NOMO-1 (cell line): ENCODE measurements at regions not wholly inside any gene's neighbourhood (a gene's known extent, or its start where the extent isn't known, plus 50 kb on each side); places are given as distances from the start of the nearest gene placed in this dataset.
A peak's percentile ranks its signal among the peaks of the same experiment; 100 is the strongest.

Source experiments
- DNase-seq, 2 experiments: peaks; one replicate each; lab custom pipeline; 2025; ENCODE audit not compliant: unreplicated experiment in 2 of 2; lab: John Stamatoyannopoulos, UW

DNA sequence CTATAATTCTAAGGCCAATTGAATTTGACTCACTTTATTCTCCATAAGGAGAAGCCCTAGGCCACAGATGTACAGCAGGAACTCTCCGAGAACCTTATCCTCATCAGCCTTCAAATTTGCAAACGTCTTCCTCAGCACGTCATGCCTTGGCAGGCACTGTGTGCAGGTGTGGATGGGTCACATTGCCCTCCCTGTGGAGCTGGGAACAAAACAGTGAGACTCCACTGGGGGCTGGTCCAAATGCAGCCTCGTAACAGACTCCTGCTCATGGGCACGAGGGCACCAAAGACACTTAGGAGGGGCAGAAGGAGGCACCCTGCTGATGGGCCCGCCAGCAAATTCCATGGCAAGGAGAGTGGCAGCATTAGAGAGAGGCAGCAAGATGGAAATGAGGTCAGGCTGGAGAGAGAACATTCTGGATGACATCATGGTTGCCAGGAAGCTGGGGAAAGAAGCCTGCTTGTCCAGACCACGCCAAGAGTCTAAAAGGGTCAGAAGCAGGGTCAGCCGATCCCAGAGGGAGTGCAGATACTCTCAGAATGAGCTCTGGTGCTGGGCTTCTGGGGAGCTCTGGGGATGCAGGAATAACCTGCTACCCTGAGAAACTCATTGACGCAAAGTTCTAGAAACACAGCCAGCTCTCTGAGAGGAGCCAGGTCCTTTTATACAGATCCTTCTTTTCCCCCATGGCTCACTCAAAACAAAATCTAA, 242.2 kb downstream of the B3GLCT start:
- DNase-seq: no peak

DNA sequence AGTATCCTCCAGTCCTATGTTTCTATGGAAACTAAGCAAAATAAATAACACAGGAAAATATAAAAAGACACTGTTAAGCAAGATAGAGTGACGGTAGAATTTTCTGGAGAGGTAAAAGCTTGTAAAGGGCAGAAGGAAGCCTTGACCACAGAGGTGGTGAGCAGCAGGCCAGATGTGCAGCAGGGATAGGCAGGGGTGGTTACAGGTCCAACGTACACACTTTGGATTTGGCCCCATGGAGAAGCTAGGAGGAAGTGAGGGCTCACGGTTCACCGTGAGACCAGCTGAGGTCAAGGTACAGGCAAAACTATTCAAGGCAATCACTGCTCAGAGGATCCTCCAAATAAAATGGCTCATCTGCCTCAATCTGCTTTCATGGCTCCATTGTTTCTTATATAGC, 242.8 kb downstream of the B3GLCT start:
- no peak for DNase-seq

DNA sequence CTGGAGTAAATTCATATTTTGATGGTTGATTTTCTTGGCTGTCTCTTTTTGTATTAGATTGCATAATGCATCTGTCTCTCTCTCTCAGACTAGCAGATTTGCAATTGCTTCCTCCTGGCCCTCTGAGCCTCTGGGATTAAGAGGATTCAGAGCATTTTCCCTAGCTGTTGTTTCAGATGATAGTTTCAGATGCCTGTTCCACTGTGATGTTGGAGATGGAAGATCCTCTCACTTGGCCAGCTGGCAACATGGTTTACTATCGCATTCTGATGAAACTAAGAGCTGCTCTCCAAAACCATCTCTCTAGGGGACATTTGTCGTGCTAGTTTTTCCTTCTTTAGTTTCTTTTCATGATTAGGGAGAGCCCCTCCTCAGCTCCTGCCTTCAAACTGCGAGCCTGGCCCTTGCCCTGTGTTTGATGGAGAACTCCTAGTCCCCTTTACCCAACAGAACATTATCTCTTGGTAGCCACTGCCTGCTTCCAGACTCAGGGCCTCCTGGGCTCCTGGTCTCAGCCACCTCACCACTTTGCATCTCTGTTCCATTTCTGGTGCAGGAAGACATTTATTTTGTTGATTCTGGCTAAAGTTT, 244.6 kb downstream of the B3GLCT start:
- DNase-seq: no peak

DNA sequence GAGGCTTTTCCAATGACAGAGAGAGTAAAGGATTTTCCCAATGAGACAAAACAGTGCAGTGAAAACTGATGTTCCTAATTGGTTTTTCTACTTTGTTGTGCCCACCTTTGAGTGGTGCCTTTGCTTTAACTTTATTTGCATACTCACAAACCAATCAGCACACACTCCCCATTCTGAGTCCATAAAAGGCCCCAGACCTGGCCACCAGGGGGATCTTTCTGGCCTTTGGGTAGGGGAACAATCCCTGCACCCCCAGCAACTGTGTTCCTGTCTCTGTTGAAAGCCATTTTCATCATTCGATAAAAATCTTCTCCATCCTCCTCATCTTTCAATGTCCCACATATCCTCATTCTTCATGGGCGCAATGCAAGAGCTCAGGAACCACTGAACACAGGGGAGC, 252.8 kb downstream of the B3GLCT start:
- DNase-seq: no peak

DNA sequence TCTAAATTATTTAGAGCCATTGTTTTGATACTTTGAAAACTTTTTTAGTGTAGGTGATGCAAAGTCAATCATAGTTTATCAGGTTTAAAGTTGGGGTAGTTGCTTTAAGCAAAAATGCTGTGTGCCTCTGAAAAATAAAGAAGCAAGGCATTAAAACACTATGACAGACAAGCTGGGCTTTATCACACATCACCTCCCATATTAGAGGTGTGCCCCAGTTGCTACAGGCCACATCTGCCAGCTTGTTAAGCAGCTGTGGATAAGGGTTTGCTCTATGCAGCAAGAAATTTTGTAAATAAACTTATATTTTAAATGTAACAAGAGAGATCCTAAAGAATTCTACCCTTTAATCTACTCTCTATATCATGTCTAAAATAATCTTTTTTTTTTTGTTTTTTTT, 255.8 kb downstream of the B3GLCT start:
- no peak for DNase-seq

DNA sequence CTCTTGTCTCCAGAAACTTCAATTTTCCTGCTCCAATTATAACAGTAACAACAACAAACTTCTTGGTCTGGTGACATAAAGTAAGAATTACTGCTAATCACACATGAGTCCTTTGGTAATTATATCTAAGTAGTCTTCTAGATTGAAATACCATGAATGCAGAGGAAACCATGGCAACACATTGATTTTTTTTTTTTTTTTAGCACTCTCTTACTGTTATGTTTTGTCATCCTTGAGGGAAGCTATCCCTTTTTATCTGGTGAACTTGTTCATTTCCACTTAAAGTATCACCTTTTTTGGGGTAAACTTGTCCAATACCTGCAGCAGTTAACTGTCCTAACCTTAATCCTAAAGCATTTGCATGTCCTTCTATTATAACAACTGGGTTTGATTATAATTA, 256.3 kb downstream of the B3GLCT start:
- DNase-seq: no peak

DNA sequence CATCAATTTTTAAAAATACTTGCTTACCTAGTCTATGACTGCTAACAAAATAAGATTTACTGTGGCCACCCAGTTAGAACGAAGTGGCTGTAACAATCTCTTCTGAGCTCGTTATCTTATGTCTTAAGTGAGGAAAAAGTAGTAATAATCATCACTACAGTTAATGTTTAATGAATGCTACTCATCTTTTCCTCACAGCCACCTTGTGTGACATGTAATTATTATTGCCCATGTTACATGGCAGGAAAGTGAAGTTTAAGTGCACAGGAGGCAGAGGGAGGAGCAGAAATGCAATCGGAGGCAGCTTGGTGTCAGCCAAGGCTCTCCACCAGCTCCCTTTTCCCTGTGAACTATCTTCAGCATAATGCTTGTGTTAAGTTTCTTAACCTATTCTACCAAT, 260.3 kb downstream of the B3GLCT start:
- DNase-seq: no peak

DNA sequence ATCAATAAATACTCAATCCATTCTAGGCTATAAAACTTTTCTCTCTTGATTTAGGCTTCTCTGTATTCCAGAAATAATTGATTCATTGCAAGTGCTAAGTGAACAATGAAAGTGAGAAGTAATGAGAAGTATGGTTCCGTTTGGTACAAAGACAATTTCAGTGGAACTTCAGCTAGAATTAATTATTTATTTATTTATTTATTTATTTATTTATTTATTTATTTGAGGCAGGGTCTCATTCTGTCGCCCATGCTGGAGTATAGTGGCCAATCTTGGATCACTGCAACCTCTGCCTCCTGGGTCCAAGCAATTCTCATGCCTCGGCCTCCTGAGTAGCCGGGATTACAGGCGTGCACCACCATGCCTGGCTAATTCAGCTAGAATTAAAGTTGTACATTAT, 262.1 kb downstream of the B3GLCT start:
- no peak for DNase-seq

DNA sequence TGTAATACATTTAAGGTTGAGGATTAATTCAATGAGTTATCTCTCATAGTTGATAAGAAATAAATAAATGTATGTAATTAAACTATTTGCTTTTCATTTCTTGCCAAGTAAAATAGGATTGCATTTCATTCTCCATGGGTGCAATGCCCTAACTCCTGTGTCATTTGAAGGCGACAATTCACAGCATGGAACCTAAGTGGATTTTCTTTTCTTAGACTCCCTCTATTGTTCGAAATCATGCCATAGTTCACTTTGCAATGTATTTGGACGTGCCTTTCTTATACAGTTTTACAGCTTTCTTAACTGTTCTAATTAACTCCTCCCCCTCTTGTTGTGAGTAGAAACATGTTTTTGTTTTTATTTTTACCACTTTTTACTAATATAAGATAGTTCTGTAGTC, 263.0 kb downstream of the B3GLCT start:
- no peak for DNase-seq

DNA sequence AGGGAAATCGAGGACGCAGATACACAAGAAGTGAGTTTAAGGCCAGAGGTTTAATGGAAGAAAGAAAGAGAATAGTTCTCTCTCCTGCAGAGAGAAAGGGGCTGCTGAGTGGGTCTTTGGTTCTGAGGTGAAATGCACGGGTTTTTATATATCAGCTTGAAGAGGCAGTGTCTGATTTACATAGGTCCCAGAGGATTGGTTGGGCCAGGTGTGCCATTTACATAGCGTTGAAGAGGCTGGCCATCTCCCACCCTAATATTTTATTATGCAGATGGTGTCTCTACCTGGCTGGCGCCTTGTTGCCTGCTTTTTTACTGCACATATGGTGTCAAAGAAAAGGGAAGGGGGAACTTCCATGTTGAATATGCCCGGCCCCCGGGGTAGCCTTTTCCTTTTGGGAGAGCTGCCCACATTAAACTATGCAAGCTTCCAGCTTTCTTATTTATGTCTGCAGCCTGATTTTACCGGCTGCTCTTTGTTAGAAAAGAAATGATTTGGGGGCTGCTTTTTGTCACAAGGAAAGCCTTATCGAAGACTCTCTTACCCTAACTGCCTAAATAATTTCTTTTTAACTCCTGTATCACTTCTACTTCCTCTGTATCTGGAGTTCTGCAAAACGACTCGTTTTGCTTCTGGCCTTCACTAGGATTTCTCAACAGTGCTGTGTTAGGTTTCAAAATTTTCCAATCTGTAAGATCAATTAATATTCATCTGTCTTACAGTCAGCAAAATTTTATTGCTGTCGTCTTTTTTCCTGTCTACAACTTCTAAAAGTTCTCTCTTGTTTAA, 268.5 kb downstream of the B3GLCT start:
- peak; percentile 80 to 81 for DNase-seq

DNA sequence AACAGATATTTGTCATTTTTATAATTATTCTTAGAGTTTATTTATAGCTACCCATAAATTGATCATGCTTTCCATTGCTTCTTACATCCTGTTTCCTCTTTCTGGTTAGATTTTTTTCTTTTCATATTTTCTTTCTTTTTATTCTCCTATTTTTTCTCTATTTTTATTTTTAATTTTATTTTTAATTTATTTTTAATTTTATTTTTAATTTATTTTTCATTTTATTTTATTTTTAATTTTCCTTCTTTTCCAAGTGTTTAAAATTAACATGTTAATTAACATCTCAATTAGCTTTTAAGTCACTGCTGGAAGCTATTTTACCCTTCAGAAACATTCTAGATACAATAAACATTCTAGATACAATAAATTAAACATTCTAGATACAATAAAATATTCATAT, 269.6 kb downstream of the B3GLCT start:
- DNase-seq: no peak

DNA sequence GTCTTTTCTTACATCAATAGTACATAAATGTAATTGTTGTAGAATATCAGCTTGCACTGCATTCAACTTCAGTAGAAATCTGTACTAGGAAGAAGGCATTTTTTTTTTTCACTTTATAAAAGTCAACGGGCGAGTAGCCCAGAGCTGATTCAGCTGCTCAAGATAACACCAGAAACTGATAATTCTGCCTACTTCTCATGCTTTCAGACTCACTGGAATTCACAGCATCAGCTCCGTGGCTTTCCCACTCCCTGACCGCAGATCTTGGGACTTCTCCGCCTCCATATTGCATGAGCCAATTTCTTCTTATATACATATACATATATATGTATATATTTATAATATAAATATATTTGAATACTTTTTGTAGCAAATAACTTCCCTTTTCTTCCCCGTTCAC, 263.1 kb upstream of the RXFP2 start:
- no peak for DNase-seq

DNA sequence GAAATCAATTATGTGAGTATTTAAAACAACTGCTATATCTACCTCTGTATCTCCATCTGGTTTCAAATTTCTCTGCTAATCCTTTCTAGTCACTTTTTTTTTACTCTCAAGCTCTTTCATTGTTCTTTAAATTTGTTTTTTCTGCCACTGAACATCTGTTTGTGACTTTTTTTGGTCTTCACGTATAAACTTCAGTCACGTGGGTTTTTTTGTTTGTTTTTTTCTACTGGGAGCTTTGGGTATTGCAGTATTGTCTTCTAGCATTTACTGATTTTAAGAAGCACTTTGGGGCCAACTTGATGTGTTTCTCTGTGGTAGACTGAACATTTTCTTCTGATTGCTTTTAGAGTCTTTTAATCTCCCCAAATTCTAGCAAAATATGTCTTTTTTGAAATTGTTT, 262.6 kb upstream of the RXFP2 start:
- DNase-seq: no peak

DNA sequence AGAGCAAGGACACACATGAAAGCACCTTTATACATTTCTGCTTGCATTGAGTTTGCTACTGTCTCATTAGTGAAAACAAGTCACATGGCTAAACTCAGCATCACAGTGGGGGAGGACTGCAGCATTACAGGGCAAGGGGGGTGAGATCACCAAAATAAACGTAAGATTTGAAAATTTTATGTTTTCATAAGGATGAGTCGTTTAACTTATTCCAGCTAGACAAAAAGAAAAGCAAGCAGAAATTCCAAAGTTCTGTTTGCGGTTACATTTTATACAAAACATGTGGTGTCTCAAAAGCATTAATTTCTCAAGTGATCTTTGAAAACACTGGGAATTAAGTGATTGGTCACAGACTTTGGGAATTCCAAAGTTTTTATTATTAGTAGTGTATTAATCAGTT, 261.4 kb upstream of the RXFP2 start:
- no peak for DNase-seq

DNA sequence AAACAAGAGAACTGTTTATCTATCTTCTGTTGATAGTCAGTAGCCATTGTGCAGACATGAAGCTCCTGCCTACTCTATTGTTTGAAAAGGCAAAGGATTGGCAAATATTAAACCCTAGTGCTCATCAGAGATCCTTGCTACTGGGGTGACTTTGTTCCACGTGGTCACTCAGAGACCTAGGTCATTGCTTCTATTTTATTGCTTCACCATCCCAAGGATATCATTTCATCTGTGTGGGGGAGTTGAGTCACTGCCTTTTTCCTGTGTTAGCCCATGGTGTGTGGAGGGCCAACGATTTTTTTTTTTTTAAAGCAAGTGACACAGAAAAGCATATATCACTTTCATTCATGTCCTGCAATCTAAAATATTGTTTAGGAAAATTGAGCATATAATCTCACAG, 254.1 kb upstream of the RXFP2 start:
- DNase-seq: peak in 1 of 2 experiments; percentile 9

DNA sequence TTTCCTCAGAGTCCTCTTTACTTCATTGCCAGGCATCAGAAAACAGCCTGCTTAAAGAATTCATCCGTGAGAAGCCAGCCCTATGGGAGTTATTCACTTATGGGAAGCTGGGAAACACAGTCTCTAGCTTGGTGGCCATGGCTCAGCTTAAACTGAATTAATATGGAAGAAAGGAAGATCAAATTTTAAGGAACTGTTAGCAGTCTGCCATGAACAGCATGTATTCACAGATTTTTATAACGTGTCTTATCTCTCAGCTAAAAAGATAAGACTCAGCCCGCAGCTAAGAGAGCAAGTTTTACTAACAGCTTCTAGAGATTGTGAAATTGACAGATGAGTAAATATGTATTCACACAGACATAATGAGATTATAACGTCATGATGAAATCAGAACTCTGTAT, 253.7 kb upstream of the RXFP2 start:
- DNase-seq: peak; percentile 4 to 14

DNA sequence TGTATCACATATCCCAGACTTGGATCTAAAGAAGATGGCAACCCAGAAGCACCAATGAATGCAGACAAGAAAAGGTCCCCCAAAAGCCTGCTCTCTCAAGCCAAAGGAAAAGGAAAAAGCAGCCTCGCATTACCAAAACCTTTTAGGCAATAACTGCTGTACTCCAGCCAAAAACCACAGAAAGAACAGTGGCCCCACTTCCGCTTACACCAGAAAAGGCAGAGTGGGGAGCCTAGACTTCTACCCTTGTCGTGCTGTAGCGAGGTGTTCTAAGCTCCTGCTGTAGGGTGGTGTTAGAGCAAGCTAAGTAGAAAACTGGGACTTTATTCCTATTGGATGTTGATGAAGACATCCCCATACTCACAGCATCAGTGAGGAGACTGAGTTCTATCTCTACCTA, 244.0 kb upstream of the RXFP2 start:
- peak; percentile 21 to 27 for DNase-seq

DNA sequence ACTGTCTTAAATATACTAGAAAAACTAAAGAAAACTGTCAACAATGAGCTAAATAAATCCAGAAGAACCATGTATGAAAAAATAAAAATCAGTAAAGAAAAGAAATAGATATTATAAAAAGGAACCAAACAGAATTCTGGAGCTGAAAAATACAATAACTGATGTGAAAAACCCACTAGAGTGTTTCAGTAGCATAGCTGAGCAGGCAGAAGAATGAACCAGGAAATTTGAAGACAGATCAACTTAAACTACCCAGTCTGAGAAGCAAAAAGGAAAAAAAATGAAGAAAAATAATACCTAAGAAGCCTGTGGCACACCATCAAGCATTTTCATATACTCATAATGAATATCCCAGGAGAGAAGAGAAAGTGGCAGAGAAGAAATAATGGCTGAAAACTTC, 240.1 kb upstream of the RXFP2 start:
- no peak for DNase-seq

DNA sequence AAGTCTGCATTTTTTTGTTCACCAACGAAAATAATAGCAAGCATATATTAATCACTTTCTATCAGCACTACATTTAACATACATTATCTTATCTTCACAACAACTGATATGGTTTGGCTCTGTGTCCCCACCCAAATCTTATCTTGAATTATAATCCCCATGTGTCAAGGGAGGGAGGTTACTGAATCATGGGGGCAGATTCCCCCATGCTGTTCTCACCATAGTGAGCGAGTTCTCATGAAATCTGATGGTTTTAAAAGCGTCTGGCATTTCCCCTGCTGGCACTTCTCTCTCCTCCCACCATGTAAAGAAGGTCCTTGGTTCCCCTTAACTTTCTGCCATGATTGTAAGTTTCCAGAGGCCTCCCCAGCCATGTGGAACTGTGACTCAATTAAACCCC, 235.7 kb upstream of the RXFP2 start:
- no peak for DNase-seq

DNA sequence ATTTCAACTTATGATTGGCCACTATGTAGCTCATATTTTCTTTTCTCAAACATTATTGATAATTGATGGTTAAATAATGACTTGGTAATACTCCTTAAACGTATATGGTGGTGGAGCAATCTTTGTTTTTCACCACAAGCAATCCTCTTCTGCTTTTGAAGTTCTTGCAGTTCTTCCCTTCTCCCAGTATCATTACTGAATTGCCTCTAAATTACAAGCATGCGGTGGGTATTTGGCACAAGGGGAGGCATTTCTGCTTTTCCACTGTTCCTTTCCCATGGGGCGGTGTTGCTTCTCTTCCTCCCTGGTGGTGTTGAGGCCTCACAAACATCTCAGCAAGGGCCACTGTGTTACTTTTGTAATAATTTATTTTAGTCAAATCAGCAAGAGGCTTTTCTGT, 234.4 kb upstream of the RXFP2 start:
- peak; percentile 3 to 47 for DNase-seq

DNA sequence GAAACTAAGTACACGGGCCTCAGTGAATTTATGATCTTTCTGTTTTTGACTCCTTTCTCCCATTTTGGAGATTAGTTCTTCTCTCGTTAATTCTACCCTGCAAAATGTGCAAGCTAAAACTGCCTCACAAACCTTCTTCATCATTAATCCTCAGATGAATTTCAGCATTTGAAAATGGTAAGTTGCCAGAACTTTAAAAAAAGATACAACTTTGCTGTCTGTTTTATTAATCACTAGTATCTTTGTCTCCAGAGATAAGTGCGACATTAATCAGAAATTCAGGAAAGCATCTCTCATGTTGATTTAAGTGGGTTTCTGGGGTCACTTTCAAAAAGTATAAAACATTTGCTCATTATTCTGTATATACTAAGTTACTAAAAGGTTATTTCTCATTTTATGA, 227.0 kb upstream of the RXFP2 start:
- no peak for DNase-seq

DNA sequence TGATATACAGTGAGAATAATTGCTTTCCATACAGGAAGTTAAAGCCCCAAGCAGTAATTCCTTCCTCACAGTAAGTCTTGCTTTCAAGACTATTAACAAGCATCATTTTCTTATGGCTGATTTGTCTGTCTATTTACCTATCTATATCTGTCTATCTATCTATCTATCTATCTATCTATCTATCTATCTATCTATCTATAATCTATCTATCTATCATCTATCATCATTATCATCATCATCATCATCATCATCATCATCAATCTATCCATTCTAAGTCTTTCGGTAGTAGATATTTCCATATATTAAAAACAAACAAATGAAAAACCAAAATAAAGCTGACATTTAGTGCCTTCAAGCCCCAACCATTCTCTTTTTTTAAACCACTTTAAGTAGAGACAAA, 224.4 kb upstream of the RXFP2 start:
- no peak for DNase-seq
